Lung (tissue), 11 donors: ENCODE measurements at regions not wholly inside any gene's neighbourhood (a gene's known extent, or its start where the extent isn't known, plus 50 kb on each side); places are given as distances from the start of the nearest gene placed in this dataset.

Experiments
- ATAC-seq: fragments of 200-7000 bp; cut with Tn5 transposase; one replicate; pipeline ENCODE4 v1.9.1; 2020; ENCODE audit warnings: moderate number of reproducible peaks; ENCODE audit not compliant: insufficient read depth, low FRiP score
- DNase-seq, 3 donors: peaks; one replicate each; pipeline ENCODE4 v3.0.0-alpha.2; 2013 to 2017
- H3K27ac ChIP-seq, 2 donors: one replicate each; pipeline ENCODE4 v1.5.1; 2013; ENCODE audit warnings: mild to moderate bottlenecking in 2 of 2, moderate library complexity in 2 of 2, control low read depth in 1 of 2, inconsistent platforms in 1 of 2, low read depth in 1 of 2, low read length in 1 of 2
- H3K27me3 ChIP-seq, 3 donors: one replicate each; pipeline ENCODE4 v1.5.1; 2013; ENCODE audit warnings: low read length in 2 of 3; ENCODE audit not compliant: control insufficient read depth in 3 of 3, insufficient read depth in 3 of 3
- H3K36me3 ChIP-seq, 4 donors: one replicate each; pipeline ENCODE4 v1.5.1; 2013; ENCODE audit warnings: low read length in 4 of 4, mild to moderate bottlenecking in 1 of 4, moderate library complexity in 1 of 4; ENCODE audit not compliant: control insufficient read depth in 4 of 4, insufficient read depth in 4 of 4
- H3K4me1 ChIP-seq, 5 donors: one replicate each; pipeline ENCODE4 v1.5.1; 2013; ENCODE audit warnings: low read length in 5 of 5, mild to moderate bottlenecking in 2 of 5, moderate library complexity in 1 of 5; ENCODE audit not compliant: control insufficient read depth in 5 of 5, insufficient read depth in 5 of 5
- H3K4me3 ChIP-seq: one replicate; pipeline ENCODE4 v1.5.1; 2013; ENCODE audit warnings: mild to moderate bottlenecking, control low read depth, moderate library complexity
- H3K9ac ChIP-seq, 2 donors: one replicate each; pipeline ENCODE4 v1.5.1; 2013; ENCODE audit warnings: low read length in 2 of 2, control low read depth in 1 of 2; ENCODE audit not compliant: insufficient read depth in 1 of 2
- H3K9me3 ChIP-seq, 4 donors: one replicate each; pipeline ENCODE4 v1.5.1; 2013; ENCODE audit warnings: low read length in 3 of 4, mild to moderate bottlenecking in 1 of 4, moderate library complexity in 1 of 4; ENCODE audit not compliant: control insufficient read depth in 4 of 4, insufficient read depth in 3 of 4
- CTCF ChIP-seq: IDR thresholded peaks from 2 replicates; pipeline ENCODE4 v1.5.1; 2012; ENCODE audit warnings: mild to moderate bottlenecking; ENCODE audit errors: control extremely low read depth, extremely low read depth
- WGBS, 2 donors: extraction: QIAGEN DNeasy Blood & Tissue Kit; methylation state at CpG; one replicate each; pipeline ENCODE4 v1.1.7; 2013; 5-methylcytosine and 5-hydroxymethylcytosine counted together
- donor health status: control.
- donor health status: control.
- donor health status: Bipolar disorder and iron deficiency.
- donor health status: healthy.
- donor health status: DM: yes; HTN: yes; CAD: no.

GRCh38 chrX:122464341-122464740 lies 719.7 kb upstream of the GRIA3 start:
- no peak for TF ChIP-seq CTCF

GRCh38 chrX:122475306-122475705 lies 708.8 kb upstream of the GRIA3 start:
- DNase-seq = no peak
- Histone ChIP-seq H3K27ac (no peak overlapping the region), H3K4me1 (no peaks in the 10 kb centered on the region), H3K27me3 (no peaks in the 10 kb centered on the region), H3K4me3 (no peak overlapping the region), H3K9ac (no peak overlapping the region), H3K36me3 (no peaks in the 10 kb centered on the region), H3K9me3 (no peaks in the 10 kb centered on the region)
- TF ChIP-seq CTCF = no peak
- ATAC-seq = no peak

More at GRCh38 chrX:122464341-122464740, 719.7 kb upstream of the GRIA3 start:
- Histone ChIP-seq H3K27me3 (no peaks in the 10 kb centered on the region), H3K9me3 (no peaks in the 10 kb centered on the region), H3K4me3 (no peak overlapping the region), H3K27ac (no peak overlapping the region), H3K36me3 (no peaks in the 10 kb centered on the region), H3K9ac (no peak overlapping the region), H3K4me1 (no peaks in the 10 kb centered on the region)
- 48 to 69% methylated on average over 3 of the region's 3 CpGs for WGBS, 2 donors
- no peak for ATAC-seq
- peak in 2 of 3 donors; percentile 28 to 35 for DNase-seq

- H3K27ac ChIP-seq = no peak overlapping the region
- no peak overlapping the region for H3K9ac ChIP-seq
- H3K27me3 ChIP-seq = no peaks in the 10 kb centered on the region
- H3K4me1 ChIP-seq = no peaks in the 10 kb centered on the region
- DNase-seq (no peak), ATAC-seq (no peak)
- H3K9me3 ChIP-seq = no peaks in the 10 kb centered on the region
- 64 to 65% methylated on average over 2 of the region's 2 CpGs for WGBS, 2 donors
- H3K36me3 ChIP-seq = no peaks in the 10 kb centered on the region
- H3K4me3 ChIP-seq = no peak overlapping the region
- TF ChIP-seq CTCF = no peak
Measured at GRCh38 chrX:122500556-122500955, 683.5 kb upstream of the GRIA3 start.

GRCh38 chrX:122501652-122502051 lies 682.4 kb upstream of the GRIA3 start:
- ATAC-seq (no peak), DNase-seq (no peak)
- H3K36me3 ChIP-seq = no peaks in the 10 kb centered on the region
- no peak overlapping the region for H3K9ac ChIP-seq
- 65 to 78% methylated on average over 3 of the region's 3 CpGs for WGBS, 2 donors
- H3K9me3 ChIP-seq = no peaks in the 10 kb centered on the region
- no peak for TF ChIP-seq CTCF
- H3K27me3 ChIP-seq = no peaks in the 10 kb centered on the region
- no peaks in the 10 kb centered on the region for H3K4me1 ChIP-seq
- no peak overlapping the region for H3K4me3 ChIP-seq
- no peak overlapping the region for H3K27ac ChIP-seq
